K562 (cell line): ENCODE measurements at regions not wholly inside any gene's neighbourhood (a gene's known extent, or its start where the extent isn't known, plus 50 kb on each side); places are given as distances from the start of the nearest gene placed in this dataset.

Experiments used
- ATAC-seq: fragments of 200-7000 bp; cut with Tn5 transposase; 3 replicates; pipeline ENCODE4 v1.9.1; 2020; ENCODE audit warnings: moderate library complexity
- BruUV-seq: library from RNA; stranded (reverse); fragments of 400-500 nt; replicated peaks from 2 replicates; lab custom pipeline; 2021; lab: Mats Ljungman, UMichigan
- CTCF ChIA-PET: fragments of 300-600 bp; formaldehyde crosslinking; extraction: SDS; loops from one replicate; lab custom pipeline; 2021; ENCODE audit warnings: low intra/inter-chr PET ratio; lab: Yijun Ruan, JAX
- POLR2A ChIA-PET: fragments of 300-600, 350-650 bp; sonication (Branson Sonifier 250); formaldehyde crosslinking; extraction: SDS; loops from one replicate; lab custom pipeline; 2021; ENCODE audit warnings: antibody characterized with exemption, inconsistent platforms; lab: Yijun Ruan, JAX
- DNase-seq, 4 experiments: peaks; one replicate each; pipeline versions ENCODE4 v3.0.0 to v3.0.0-alpha.2; 2011 to 2018; ENCODE audit warnings: low spot score in 3 of 4, mixed read lengths in 3 of 4; ENCODE audit errors: extremely low read depth in 1 of 4
- FAIRE-seq: peaks from 2 replicates; lab custom pipeline; 2011; peaks lifted over from hg19 to GRCh38; lab: Jason Lieb, UNC
- H2AFZ ChIP-seq: 2 replicates; pipeline ENCODE4 v1.6.0; 2011; ENCODE audit warnings: low read depth, low read length, control low read depth, inconsistent platforms
- H3K27ac ChIP-seq: fragments of 200-600 bp; 3 replicates; pipeline ENCODE4 v1.8.0; 2011; ENCODE audit warnings: low read depth, mild to moderate bottlenecking, control low read depth, inconsistent platforms, low read length, moderate library complexity, mixed read lengths; ENCODE audit errors: extremely low read depth
- H3K27me3 ChIP-seq, 2 experiments: fragments of 300-600 bp in 1 of 2; 2 replicates in 1 of 2; 3 replicates in 1 of 2; pipeline versions ENCODE4 v1.6.0 to v1.8.0; 2011; ENCODE audit warnings: inconsistent platforms in 2 of 2, low read length in 2 of 2, mild to moderate bottlenecking in 1 of 2, mixed read lengths in 1 of 2, moderate library complexity in 1 of 2; ENCODE audit not compliant: control insufficient read depth in 2 of 2, insufficient read depth in 2 of 2
- H3K36me3 ChIP-seq: fragments of 300-600 bp; 3 replicates; pipeline ENCODE4 v1.8.0; 2011; ENCODE audit warnings: mild to moderate bottlenecking, low read length, inconsistent platforms; ENCODE audit not compliant: control insufficient read depth, insufficient read depth
- H3K4me1 ChIP-seq, 2 experiments: fragments of 200-600 bp in 1 of 2; replicated peaks in 1 of 2; 2 replicates in 1 of 2; 3 replicates in 1 of 2; pipeline versions ENCODE4 v1.5.1 to v1.8.0; 2011; ENCODE audit warnings: inconsistent platforms in 2 of 2, low read length in 2 of 2, mild to moderate bottlenecking in 1 of 2, mixed read lengths in 1 of 2, moderate library complexity in 1 of 2; ENCODE audit not compliant: control insufficient read depth in 2 of 2, insufficient read depth in 2 of 2
- H3K4me2 ChIP-seq: 2 replicates; pipeline ENCODE4 v1.6.1; 2011; ENCODE audit warnings: low read length, control low read depth, inconsistent platforms, mixed read lengths; ENCODE audit not compliant: insufficient read depth
- H3K4me3 ChIP-seq: fragments of 200-600 bp; sonication (generic), shearing (Covaris generic); 2 replicates; pipeline ENCODE4 v1.5.1; 2016; ENCODE audit warnings: control low read depth, inconsistent platforms
- H3K79me2 ChIP-seq: fragments of 200-600 bp; 3 replicates; pipeline ENCODE4 v1.8.0; 2011; ENCODE audit warnings: low read length, inconsistent platforms; ENCODE audit not compliant: control insufficient read depth, insufficient read depth
- H3K9ac ChIP-seq, 2 experiments: 2 replicates each; pipeline versions ENCODE4 v1.6.0 to v1.6.1; 2011; ENCODE audit warnings: low read depth in 2 of 2, low read length in 2 of 2, control low read depth in 1 of 2, inconsistent platforms in 1 of 2, mild to moderate bottlenecking in 1 of 2, mixed read lengths in 1 of 2; ENCODE audit not compliant: insufficient read depth in 1 of 2
- H3K9me1 ChIP-seq: one replicate; pipeline ENCODE4 v1.6.0; 2011; ENCODE audit warnings: inconsistent platforms, mild to moderate bottlenecking, low read length, moderate library complexity; ENCODE audit not compliant: control insufficient read depth, insufficient read depth
- H3K9me3 ChIP-seq: replicated peaks from 2 replicates; pipeline ENCODE4 v1.5.1; 2011; ENCODE audit warnings: low read depth, low read length, inconsistent platforms; ENCODE audit not compliant: control insufficient read depth, insufficient read depth
- H4K20me1 ChIP-seq: replicated peaks from 2 replicates; pipeline ENCODE4 v1.6.1; 2011; ENCODE audit warnings: low read length, inconsistent platforms, mixed read lengths; ENCODE audit not compliant: control insufficient read depth, insufficient read depth
- BRD4 ChIP-seq: fragments of 200-600 bp; sonication (generic); IDR thresholded peaks from 2 replicates; pipeline ENCODE4 v1.6.1; 2017; ENCODE audit warnings: inconsistent platforms
- KAT7 ChIP-seq: sonication (generic); formaldehyde crosslinking; IDR thresholded peaks from 2 replicates; pipeline ENCODE4 v1.8.0; 2022; ENCODE audit warnings: missing genetic modification reagents, mild to moderate bottlenecking, borderline replicate concordance
- PURB ChIP-seq: sonication (generic); formaldehyde crosslinking; IDR thresholded peaks from 2 replicates; pipeline ENCODE4 v1.9.0; 2021; ENCODE audit warnings: low read depth, mild to moderate bottlenecking, missing genetic modification reagents
- RBM25 ChIP-seq: fragments of 200-400 bp; formaldehyde crosslinking; IDR thresholded peaks from 2 replicates; pipeline ENCODE4 v1.6.1; 2018; ENCODE audit warnings: low read length, low read depth, moderate library complexity; ENCODE audit not compliant: severe bottlenecking
- RFX1 ChIP-seq: fragments of 450-650 bp; IDR thresholded peaks from 2 replicates; pipeline ENCODE4 v1.6.1; 2016; ENCODE audit warnings: mild to moderate bottlenecking, moderate library complexity
- SETDB1 ChIP-seq: IDR thresholded peaks from one replicate; pipeline ENCODE4 v1.6.1; 2012; ENCODE audit warnings: low read length, control low read depth, inconsistent platforms
- TCFL5 ChIP-seq: fragments of 250-450 bp; sonication (Bioruptor Pico); conservative IDR thresholded peaks from 2 replicates; pipeline ENCODE4 v1.6.1; 2021; ENCODE audit warnings: mild to moderate bottlenecking, moderate library complexity, matching md5 sums
- ZNF140 ChIP-seq: fragments of 250-450 bp; sonication (Bioruptor Pico); IDR thresholded peaks from 2 replicates; pipeline ENCODE4 v1.8.0; 2021; ENCODE audit warnings: moderate library complexity, mild to moderate bottlenecking, inconsistent platforms
- WGBS: fragments of 100-300 bp; shearing (Covaris generic); methylation state at CpG from one replicate; pipeline ENCODE4 v1.1.6; 2016; ENCODE audit warnings: low coverage, mixed read lengths; ENCODE audit not compliant: insufficient coverage; ENCODE audit errors: missing lambda C conversion rate; 5-methylcytosine and 5-hydroxymethylcytosine counted together
- in situ Hi-C: fragments of 300-500 bp; cut with MboI; formaldehyde crosslinking; loops from 4 replicates; pipeline ENCODE4 v1.15.0; 2018; ENCODE audit warnings: inconsistent platforms, mixed read lengths
- intact Hi-C: fragments of 100-400 bp; cut with micrococcal nuclease; formaldehyde crosslinking; loops from 2 replicates; pipeline ENCODE4 v1.14.2; 2022
- TF ChIP-seq, protein P1 (sequence below): fragments of 450-650 bp; formaldehyde crosslinking; IDR thresholded peaks from 2 replicates; pipeline ENCODE4 v1.4.0; 2020; ENCODE audit warnings: mild to moderate bottlenecking, moderate library complexity
- TF ChIP-seq, protein P2 (sequence below): fragments of 250-450 bp; sonication (Bioruptor Pico); IDR thresholded peaks from 2 replicates; pipeline ENCODE4 v1.5.0; 2021; ENCODE audit warnings: mild to moderate bottlenecking, borderline replicate concordance
- TF ChIP-seq, protein P3 (sequence below): fragments of 450-650 bp; formaldehyde crosslinking; IDR thresholded peaks from 2 replicates; pipeline ENCODE4 v1.4.0; 2022; ENCODE audit warnings: missing genetic modification characterization

- intact Hi-C loops (no loop called here), in situ Hi-C loops (no loop called here)
- CTCF ChIA-PET: no interaction called here
- no peak for ATAC-seq
- no peak overlapping the region for H3K9ac ChIP-seq
- no peaks in the 10 kb centered on the region for H4K20me1 ChIP-seq
- H3K9me3 ChIP-seq: no peaks in the 10 kb centered on the region
- H3K27ac ChIP-seq: no peak overlapping the region
- DNase-seq: no peak
- no peak overlapping the region for H2AFZ ChIP-seq
- BruUV-seq: no TSS peak
- no peaks in the 10 kb centered on the region for H3K9me1 ChIP-seq
- POLR2A ChIA-PET: no interaction called here
- TF ChIP-seq TCFL5 (CRISPR knock-in tag): no peak
- no peak for FAIRE-seq
- 0% methylated on average over 3 of the region's 3 CpGs for WGBS
- no peaks in the 10 kb centered on the region for H3K36me3 ChIP-seq
- H3K4me2 ChIP-seq: no peak overlapping the region
- no peaks in the 10 kb centered on the region for H3K27me3 ChIP-seq
- no peaks in the 10 kb centered on the region for H3K4me1 ChIP-seq
- H3K4me3 ChIP-seq: no peak overlapping the region
- H3K79me2 ChIP-seq: no peaks in the 10 kb centered on the region
These were observed 815.9 kb downstream of the VGLL3 start for GRCh38 chr3:86175051-86175536.

GRCh38 chr3:86173401-86173800 is 817.5 kb downstream of the VGLL3 start:
- H3K4me2 ChIP-seq: no peak overlapping the region
- H3K4me1 ChIP-seq: no peaks in the 10 kb centered on the region
- ChIA-PET CTCF (no interaction called here), POLR2A (no interaction called here)
- ATAC-seq: no peak
- no peak for TF ChIP-seq RFX1
- TF ChIP-seq, protein P1, sequence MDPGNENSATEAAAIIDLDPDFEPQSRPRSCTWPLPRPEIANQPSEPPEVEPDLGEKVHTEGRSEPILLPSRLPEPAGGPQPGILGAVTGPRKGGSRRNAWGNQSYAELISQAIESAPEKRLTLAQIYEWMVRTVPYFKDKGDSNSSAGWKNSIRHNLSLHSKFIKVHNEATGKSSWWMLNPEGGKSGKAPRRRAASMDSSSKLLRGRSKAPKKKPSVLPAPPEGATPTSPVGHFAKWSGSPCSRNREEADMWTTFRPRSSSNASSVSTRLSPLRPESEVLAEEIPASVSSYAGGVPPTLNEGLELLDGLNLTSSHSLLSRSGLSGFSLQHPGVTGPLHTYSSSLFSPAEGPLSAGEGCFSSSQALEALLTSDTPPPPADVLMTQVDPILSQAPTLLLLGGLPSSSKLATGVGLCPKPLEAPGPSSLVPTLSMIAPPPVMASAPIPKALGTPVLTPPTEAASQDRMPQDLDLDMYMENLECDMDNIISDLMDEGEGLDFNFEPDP (CRISPR knock-in tag): no peak
- TF ChIP-seq SETDB1: no peak
- no peak for TF ChIP-seq RBM25
- no peak for TF ChIP-seq ZNF140 (CRISPR knock-in tag)
- no peak for TF ChIP-seq KAT7
- no peak for TF ChIP-seq BRD4
- TF ChIP-seq PURB (CRISPR knock-in tag): no peak
- TF ChIP-seq, protein P2, sequence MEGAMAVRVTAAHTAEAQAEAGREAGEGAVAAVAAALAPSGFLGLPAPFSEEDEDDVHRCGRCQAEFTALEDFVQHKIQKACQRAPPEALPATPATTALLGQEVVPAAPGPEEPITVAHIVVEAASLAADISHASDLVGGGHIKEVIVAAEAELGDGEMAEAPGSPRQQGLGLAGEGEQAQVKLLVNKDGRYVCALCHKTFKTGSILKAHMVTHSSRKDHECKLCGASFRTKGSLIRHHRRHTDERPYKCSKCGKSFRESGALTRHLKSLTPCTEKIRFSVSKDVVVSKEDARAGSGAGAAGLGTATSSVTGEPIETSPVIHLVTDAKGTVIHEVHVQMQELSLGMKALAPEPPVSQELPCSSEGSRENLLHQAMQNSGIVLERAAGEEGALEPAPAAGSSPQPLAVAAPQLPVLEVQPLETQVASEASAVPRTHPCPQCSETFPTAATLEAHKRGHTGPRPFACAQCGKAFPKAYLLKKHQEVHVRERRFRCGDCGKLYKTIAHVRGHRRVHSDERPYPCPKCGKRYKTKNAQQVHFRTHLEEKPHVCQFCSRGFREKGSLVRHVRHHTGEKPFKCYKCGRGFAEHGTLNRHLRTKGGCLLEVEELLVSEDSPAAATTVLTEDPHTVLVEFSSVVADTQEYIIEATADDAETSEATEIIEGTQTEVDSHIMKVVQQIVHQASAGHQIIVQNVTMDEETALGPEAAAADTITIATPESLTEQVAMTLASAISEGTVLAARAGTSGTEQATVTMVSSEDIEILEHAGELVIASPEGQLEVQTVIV: no peak
- TF ChIP-seq, protein P3, sequence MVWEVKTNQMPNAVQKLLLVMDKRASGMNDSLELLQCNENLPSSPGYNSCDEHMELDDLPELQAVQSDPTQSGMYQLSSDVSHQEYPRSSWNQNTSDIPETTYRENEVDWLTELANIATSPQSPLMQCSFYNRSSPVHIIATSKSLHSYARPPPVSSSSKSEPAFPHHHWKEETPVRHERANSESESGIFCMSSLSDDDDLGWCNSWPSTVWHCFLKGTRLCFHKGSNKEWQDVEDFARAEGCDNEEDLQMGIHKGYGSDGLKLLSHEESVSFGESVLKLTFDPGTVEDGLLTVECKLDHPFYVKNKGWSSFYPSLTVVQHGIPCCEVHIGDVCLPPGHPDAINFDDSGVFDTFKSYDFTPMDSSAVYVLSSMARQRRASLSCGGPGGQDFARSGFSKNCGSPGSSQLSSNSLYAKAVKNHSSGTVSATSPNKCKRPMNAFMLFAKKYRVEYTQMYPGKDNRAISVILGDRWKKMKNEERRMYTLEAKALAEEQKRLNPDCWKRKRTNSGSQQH (CRISPR knock-in tag): no peak
- H3K9ac ChIP-seq: no peak overlapping the region
- no peaks in the 10 kb centered on the region for H4K20me1 ChIP-seq
- H3K27me3 ChIP-seq: no peaks in the 10 kb centered on the region
- no peak overlapping the region for H2AFZ ChIP-seq
- H3K36me3 ChIP-seq: no peaks in the 10 kb centered on the region
- no peak for DNase-seq
- H3K9me1 ChIP-seq: no peaks in the 10 kb centered on the region
- no peaks in the 10 kb centered on the region for H3K9me3 ChIP-seq
- intact Hi-C loops: no loop called here
- no peaks in the 10 kb centered on the region for H3K79me2 ChIP-seq
- no peak overlapping the region for H3K27ac ChIP-seq
- FAIRE-seq: no peak
- WGBS: 0% methylated on average over 3 of the region's 3 CpGs
- H3K4me3 ChIP-seq: no peak overlapping the region
- no TSS peak for BruUV-seq
- in situ Hi-C loops: no loop called here
